ENCODE measurements at regions not wholly inside any gene's neighbourhood (a gene's known extent, or its start where the extent isn't known, plus 50 kb on each side); places are given as distances from the start of the nearest gene placed in this dataset.
"Not testable (repeated sequence)": the region's sequence is repeated elsewhere in the genome, so short reads cannot be mapped to it uniquely, and the experiment has no call there.

DNA sequence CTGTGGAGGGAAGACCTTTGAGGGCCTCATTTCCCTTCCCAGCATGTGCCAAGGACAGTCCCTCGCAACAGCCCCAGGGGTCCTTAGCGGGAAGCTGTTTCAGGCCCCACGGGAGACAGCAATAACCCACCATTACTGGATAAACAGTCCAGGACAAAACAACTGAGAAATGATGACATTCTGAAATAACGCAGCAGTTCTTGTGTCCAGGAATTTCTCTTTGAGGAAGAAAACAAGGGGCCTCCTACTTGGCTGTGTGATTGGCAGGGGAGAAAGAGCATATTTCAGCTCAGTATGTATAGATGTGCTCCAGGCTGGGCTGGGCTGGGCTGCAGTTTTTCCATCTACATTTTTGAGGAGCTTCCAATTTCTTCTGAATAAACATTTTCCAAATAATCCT is 82.2 kb upstream of the THBS1 start:
- DNase-seq (ENCODE audit: low read depth), result no peak

DNA sequence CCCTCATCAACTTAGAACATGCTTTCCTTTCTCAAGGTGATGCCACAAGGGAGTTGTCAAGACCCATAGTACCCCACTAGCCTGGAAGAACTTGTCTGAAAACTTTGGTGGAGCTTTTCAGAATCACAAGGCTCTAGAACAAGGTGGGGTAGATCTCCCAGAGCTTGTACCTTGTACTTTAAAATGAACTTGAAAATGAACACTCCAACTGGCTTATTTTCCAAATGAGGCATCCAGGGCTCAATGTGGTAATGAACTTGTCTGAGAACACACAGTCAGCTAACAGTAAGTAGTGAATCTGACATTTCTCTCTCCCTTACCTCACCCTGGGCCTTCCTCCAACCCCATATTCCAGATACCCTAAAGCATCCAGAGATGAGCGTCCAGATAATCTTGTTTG is 81.8 kb upstream of the THBS1 start:
- DNase-seq (ENCODE audit: low read depth), result no peak

DNA sequence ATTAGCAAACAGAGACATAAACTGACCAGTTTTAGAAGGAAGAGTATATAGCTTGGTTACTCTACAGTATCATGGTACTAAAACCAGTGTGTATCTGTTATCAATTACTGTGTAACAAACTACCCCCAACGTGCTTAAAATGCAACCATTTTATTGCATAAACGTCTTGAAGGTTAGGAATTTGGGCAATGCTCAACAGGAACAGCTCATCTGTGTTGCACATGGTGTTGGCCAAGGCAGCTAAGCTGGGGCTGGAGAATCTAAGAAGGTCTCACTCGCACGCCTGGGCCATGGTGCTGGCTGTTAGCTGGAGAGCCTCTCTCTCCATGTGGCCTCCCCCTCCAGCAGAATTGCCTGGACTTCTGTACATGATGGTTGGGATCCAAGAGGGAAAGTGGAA is 81.2 kb upstream of the THBS1 start:
- DNase-seq (ENCODE audit: low read depth), result no peak

DNA sequence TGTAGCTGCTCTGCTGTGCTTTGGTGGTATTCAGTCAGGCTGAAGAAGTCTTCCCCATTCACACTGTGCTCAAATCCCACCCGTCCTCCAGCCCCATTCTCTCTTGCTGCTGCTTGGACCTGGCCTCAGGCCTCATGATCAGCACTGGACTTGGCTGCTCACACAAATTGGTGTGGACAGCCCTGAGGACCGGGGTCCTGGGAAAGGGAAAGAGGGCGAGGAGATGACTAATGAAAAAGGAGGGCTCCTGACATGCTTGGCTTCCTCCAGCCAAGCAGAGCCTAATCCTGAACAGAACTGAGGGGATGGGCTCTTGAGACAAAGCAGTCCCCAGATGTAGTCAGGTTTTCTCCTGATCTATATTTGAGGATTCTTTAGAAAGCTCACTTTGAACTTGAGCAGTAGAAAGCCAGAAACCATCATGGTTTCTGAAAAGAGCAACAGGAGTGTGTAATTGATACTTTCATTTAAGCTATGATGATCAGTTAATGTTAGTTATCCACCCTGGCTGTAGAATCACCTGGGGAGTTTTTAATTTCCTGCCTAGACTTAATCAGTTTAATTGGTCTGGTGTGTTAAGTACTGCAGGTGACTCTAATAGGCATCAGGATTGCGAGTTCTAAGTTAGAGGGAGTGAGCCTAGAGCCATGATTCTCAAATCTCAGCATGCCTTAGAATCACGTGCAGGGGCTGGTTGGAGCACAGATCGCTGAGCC is 79.4 kb upstream of the THBS1 start:
- peak; percentile 77 for DNase-seq (ENCODE audit: low read depth)

DNA sequence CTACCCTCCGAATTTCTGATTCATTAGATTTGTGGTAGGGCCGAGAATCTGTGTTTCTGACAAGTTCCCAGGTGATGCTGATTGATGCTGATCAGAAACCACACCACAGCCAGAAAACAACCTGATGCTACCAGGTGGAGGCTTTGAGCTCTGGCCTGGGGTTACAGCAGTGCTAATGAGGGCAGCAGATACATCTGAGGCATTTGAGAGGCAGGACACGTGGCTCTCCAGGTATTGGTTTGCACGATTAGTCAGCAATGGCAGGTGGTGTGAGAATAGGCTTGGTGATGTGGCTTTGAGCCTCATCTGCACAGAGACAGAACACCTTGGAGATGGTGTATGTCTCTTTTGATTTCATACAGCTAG is 78.8 kb upstream of the THBS1 start:
- no peak for DNase-seq (ENCODE audit: low read depth)

DNA sequence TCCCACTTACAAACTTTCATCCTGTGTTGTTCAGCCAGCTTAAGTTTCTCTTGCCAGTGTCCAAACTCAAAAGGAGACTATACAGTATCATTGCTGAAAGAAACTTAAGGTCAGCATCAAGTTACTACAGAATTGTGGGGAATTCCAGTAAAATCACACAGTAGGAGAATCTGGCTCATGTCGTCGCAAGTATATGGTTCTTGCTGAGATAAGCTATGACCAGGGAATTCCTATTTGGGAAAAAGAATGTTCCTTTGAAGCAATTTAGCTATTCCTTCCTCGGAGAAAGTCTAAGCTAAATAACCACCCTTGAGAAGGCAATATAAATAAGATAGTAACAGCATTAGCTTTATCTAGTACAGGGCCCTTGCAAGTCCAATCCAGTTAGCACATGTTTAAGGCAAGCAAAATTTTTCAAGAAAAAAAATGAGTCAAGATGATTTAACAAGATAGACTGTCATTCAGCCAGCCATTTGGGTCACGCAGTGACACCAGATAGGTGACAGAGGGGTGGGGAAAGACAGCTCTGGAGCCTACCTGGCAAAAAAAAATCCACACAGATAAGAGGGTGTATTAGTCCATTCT is 78.2 kb upstream of the THBS1 start:
- no peak for DNase-seq (ENCODE audit: low read depth)

DNA sequence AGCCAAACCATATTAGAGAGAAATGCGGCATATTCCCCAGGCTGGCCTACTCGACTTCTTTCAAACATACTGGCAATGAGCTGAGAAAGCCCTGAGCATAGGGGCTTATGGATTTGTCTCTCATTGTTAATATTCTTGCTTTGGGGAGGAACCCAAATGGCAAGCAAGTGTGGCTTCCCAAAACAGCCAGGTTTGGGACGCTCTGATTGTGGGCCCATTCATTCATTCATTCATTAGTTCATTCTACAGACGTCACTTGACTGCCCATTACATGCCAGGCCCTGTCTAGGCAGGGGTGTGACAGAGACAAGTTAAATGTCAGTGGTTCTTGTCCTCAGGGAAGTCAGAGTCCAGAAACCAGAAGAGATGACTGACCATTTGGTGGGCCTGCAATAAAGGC is 77.4 kb upstream of the THBS1 start:
- no peak for DNase-seq (ENCODE audit: low read depth)

DNA sequence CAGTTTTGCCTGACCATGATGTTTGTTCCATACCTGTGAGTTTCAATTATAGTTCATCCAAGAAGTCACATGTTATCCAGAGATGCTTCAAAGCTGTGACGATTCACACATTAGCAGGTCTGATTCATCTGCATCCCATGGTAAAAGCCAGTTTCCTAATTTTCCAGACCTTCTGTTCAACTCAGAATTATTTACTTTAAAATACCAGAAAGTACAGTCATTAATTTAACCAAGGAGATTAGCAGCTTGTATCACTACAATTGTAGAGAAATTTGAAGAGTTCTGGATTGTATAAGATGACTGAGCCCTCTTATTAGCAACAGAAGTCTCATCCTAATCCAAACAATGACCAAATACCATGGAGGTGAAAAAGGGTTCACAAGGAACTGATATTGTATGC is 76.1 kb upstream of the THBS1 start:
- peak; percentile 93 for DNase-seq (ENCODE audit: low read depth)

DNA sequence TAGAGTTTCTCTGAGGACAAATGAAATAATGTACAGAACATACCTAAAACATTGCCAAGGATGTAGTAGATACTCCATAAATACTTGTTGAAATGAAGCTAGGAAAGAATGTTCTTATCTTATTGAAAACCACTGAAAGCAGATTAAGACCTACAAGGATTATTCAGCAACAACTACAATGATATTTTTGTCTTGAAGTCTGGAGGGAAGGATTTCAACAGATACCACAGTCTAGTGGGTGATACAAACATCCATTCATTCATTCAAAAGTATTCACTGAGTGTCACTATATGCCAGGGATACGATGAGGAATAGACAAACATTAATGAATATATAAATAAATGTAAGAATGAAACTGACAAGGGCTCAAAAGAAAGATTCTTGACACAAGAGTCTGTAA is 74.7 kb upstream of the THBS1 start:
- DNase-seq (ENCODE audit: low read depth), result no peak

DNA sequence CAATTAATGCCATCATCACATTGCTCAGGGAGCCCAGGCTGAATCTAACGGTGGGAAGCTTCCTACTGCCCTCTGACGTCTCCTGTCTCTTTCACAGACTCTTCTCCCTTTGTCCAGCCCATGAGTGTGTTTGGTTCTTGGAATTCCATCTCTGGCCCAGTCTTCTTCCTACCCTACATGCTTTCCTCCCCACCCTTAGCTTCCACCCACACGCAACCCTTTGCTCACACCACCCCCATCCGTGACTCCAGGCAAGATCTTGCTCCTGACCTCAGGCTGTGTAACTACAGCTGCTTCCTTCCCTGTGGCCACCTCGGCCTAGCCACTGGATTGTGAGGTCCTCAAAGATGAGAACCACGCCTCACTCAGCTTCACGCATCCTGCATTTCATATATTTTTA is 72.3 kb upstream of the THBS1 start:
- DNase-seq (ENCODE audit: low read depth), result no peak

DNA sequence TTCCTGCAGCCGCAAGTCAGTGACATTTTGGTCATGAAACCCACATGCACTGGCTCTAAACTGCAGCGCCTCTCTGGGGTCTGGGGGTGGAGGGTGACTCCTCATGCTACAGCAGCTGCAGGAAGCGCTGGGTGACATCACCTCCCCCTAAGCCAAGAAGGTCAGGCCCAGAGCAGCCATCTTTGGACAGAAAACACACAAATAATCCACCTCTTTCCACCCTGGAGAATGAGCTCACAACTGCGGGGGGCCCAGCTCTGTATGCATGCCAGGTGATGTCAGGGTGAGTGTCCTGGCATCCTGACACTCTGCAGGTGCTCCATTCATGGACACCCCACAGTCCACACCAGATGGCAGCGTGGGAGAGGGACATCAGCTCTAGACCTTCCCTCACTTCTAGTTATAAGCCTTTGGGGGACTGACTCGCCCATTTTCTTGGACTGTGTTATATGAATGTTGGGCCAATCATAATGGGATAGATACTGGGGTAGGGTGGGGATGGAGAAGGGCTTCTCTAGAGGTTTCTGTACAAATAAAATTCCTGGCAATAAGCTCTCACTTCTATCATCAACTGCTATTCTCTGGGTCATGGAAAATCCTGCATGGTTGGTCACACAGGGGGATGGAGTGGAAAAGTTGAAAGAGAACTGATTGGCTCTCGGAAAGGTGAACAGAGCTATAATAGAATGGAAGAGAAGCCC is 70.7 kb upstream of the THBS1 start:
- DNase-seq (ENCODE audit: low read depth), result peak; percentile 44

DNA sequence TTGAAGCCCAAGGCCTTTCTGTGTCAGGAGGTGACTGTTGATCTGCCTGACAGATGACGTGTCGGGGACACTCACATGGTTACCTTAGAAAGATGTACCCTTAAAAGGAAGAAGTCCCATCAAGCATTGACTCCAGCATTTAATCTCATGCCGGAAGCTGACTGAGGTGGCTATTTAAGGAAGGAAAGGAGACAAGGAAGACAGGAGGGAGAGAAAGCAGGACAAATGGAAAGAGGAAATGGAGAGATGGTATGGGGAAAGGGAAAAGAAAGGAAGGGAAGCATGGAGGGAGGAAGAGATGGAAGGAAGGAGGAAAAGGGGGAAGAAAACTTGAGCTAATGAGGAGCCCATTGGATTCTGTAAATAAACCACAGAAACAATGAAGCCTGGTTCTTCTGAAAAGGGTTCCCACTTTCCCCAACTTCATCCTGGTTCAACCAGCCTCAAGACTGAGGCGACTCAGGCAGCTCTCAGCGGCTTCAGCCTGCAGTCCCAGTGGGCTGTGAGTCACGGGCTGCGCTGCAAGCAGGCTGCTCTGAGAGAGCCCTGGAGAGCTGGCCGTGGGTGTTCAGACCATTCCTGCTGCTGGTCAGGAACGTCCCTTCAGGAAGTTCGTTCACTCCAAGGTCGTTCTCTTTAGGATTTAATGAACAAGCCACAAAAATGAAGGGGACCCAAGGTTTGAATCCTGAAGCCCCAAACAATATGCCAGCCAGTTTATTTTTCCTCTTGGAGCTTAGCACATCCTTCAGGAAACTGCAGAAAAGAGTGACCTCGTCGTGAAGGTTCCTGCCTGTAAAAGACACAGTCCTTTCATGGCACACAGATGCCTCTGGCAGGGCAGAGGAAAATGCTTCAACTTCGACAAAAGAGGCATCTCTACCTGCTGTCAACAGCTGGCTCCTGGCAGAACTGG is 69.6 kb upstream of the THBS1 start:
- DNase-seq (ENCODE audit: low read depth), result peak; percentile 88

DNA sequence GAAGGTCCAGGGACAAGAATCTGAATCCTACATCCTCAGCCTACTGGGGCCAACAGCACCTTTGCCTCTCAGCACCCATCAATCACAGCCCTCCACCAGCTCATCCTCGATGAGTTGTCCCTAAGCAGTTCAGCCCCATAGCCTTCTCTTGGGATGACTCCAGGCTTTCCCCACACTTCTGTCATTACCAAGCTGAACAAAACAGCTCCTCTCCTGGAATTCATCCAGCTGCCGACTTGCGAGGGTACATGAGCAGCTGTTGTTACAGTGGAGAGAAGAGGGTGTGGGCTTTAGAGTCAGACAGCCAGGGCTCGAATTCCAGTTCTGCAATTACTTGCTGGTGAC is 69.0 kb upstream of the THBS1 start:
- peak; percentile 62 for DNase-seq (ENCODE audit: low read depth)

DNA sequence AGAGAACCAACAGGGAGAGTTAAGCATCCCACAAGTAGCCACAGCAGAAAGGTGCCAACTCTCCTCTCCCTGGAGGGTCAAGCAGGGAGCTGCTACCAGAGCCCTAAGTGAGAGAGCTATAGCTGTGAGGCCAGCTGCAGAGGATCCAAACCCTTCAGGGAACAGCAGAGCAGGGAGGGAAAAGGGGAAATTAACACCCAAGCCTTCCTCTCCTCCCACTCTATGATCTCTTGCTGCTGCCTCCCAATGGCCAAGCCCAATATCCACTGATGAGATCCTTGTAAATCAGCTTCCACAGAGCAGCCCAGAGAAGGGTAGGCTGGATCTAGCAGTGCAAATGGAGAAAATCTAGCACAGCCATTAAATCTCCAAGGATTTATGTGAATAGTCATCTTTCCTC is 68.2 kb upstream of the THBS1 start:
- no peak for DNase-seq (ENCODE audit: low read depth)

DNA sequence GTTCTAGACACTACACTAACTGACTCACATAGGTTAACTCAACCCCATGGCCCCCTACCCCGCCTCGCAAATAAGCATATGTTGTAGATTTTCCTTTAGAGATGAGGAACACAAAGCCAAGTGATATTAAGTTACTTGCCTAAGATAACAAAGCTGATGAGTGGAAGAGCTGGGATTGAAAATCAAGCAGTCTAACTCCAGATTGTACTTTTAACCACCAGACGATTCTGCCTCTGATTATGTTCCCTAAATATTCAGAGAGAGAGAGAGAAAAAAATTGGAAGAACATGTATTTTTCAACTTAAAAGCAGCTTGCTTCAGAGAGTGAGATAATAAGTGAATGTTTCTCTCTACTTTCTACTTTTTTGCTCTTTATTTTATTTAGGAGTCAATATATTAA is 66.9 kb upstream of the THBS1 start:
- DNase-seq (ENCODE audit: low read depth), result no peak

DNA sequence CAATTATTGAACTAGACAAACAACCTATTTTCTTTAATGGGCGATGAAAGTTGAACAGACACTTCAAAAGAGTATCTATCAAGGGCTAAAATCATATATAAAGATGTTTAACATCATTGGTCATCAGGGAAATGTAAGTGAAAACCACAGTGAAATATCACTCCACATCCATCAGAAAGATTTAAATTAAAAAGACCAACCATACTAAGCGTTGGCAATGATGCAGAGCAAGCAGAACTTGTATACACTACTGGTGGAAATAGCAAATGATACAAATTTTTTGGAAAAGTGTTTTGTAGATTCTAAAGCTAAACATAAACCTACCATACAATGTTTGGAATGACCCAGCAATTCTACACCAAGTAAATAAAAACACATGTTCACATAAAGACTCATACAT is 65.9 kb upstream of the THBS1 start:
- no peak for DNase-seq (ENCODE audit: low read depth)

DNA sequence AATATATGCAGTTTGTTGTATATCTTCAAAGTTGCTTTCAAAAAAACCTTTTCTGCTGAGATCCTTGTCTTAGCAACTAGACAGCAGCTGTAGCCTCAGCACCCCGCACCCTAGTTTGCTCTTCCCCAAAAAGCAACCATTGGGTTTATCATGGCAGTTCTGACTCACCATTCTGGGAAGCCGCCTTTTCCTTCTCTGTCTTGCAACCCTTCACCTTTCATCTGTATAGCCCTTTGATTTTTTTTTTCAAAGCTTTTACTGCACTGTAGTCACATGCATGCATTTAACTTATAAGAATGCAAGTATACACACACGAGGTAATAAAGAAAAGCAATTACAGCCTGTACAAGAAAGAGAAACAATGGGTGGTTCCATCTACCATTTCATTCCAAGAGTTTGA is 65.1 kb upstream of the THBS1 start:
- DNase-seq (ENCODE audit: low read depth), result no peak

DNA sequence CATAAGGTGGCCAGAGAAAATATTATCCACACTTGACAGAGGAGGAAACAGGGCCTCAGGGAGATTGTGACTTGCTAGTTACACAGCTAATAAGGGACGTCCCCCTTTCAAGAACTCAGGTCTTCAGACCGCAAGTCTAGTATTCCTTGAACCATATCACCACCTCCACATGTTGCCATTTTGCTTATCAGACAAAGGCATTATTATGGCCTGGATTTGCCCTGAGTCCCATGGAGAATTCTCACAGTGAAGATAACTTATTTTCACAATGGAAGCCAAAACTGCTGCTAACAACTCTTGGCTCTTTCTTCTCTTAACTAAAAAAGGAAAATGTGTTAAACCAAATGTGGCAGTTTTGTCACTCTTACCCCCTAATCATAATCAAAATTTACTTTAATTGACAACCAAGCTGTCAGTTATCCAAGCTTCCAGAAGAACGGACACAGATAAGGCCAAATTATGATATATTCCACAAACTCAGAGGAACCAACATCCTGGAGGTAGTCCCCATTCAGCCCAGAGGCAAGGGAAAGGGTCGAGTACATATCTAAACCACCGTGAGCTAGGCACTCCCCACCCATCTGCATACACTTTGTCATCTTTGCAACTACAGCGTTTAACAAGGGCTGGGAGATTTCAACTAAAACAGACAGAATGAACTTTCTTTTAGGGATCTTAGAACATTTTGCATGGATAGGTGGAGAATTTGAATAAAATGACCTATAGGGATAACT is 63.6 kb upstream of the THBS1 start:
- no peak for DNase-seq (ENCODE audit: low read depth)

DNA sequence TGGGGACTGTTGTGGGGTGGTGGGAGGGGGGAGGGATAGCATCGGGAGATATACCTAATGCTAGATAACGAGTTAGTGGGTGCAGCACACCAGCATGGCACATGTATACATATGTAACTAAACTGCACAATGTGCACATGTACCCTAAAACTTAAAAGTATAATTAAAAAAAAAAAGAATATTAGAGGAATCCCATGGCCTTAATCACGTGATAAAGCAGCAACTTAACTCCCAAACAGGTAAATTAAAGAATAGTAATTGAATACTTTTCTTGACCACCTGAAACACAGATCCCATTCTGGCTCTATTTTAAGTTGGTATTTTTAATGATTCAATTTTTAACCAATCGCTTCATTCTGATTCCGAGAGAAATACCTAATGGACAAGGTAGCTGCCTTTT is 56.9 kb upstream of the THBS1 start:
- not testable (repeated sequence) for DNase-seq (ENCODE audit: low read depth)

DNA sequence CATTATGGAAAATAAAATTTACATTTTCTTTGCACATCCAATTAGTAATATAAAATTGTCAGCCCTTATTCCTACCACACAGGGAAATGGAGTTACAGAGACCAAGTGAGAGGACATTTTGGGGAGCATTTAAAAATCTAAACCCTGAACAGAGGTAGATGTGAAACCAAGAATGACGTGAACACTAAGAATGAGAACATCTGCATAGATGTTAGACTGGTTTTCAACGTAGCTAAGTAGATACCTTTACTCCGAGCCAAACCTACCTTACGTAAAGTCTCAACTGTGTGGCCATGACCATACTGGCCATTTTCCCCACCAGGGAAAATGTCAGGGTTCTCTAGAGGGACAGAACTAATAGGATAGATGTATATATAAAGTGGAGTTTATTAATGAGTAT is 51.4 kb upstream of the THBS1 start:
- DNase-seq (ENCODE audit: low read depth), result no peak

DNA sequence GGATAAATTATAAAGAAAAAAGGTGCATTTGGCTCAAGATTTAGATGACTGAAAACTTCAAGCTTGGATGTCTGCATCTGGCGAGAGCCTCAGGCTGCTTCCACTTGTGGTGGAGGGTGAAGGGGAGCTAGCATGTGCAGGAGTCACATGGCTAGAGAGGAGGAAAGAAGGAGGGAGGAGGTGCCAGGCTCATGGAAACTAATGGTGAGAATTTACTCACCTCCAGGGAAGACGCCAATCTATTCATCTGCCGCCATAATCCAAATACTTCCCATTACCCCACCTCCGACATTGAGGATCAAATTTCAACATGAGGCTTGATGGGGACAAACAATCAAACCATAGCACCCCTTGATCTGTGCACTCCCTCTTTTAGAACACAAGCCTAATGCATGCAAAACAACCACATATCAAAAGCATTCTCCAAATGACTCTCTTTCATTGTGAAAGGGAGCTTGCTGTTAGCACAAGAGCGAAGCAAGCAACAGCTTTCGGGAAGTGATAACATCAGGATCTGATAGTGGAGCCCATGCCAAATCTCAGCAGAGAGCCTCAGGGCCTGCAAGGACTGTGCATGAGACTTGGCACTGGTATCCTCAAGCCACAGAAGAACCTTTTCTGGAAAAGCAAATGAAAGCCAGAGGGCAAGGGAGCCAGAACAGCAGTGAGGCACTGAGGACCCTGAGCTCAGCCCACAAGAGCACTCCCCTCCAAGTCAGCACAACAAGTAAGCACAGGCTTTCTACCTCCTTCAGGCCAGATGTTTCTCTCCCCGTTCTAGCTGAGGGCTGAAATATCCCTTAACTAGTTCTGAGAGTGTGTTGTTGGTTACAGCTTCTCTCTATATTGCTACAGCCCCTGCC is 50.2 kb upstream of the THBS1 start:
- DNase-seq (ENCODE audit: low read depth), result peak; percentile 74

Data from M059J (cell line).